OCI-LY3 (cell line): ENCODE measurements at regions not wholly inside any gene's neighbourhood (a gene's known extent, or its start where the extent isn't known, plus 50 kb on each side); places are given as distances from the start of the nearest gene placed in this dataset.

Experiments used
- EZH2phosphoT487 ChIP-seq: fragments of 200-600 bp; shearing (Covaris generic); IDR thresholded peaks from 2 replicates; pipeline ENCODE4 v1.6.1; 2018; ENCODE audit warnings: antibody characterized with exemption, mixed run types, low read depth
- TF ChIP-seq, protein P1 (sequence below): fragments of 200-600, 300-600 bp; sonication (generic); IDR thresholded peaks from 2 replicates; pipeline ENCODE4 v1.5.1; 2014; ENCODE audit warnings: antibody characterized with exemption, low read length, low read depth

DNA sequence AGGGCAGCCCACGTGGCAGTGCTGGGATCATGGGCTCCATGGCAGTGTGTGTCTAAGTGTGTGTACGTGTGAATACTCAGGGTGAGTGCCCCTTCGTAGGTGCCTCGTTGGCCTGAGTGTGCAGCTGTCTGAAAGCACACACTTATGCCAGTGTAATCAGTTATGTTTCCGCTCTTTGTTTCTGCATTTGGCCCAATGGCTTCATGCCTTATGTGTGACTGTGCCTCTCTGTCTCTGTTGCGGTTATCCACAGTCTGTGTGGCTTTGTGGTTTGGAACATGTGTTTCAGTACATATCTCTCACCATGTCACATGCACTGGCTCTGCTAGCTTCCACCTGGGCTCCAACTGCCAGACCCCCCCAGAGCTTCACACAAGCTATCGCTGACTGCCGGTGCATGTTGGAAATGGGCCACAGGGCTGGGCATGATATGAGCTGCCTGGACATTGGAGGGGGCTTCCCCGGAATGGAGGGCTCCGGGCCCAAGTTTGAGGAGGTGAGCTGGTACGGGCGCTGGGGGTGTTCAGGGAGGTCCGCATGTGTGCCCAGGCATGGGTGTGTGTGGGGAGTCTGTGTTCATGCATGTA, 70.3 kb upstream of the TINAGL1 start:
- TF ChIP-seq, protein P1, sequence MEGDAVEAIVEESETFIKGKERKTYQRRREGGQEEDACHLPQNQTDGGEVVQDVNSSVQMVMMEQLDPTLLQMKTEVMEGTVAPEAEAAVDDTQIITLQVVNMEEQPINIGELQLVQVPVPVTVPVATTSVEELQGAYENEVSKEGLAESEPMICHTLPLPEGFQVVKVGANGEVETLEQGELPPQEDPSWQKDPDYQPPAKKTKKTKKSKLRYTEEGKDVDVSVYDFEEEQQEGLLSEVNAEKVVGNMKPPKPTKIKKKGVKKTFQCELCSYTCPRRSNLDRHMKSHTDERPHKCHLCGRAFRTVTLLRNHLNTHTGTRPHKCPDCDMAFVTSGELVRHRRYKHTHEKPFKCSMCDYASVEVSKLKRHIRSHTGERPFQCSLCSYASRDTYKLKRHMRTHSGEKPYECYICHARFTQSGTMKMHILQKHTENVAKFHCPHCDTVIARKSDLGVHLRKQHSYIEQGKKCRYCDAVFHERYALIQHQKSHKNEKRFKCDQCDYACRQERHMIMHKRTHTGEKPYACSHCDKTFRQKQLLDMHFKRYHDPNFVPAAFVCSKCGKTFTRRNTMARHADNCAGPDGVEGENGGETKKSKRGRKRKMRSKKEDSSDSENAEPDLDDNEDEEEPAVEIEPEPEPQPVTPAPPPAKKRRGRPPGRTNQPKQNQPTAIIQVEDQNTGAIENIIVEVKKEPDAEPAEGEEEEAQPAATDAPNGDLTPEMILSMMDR = no peak
- TF ChIP-seq EZH2phosphoT487 = no peak
